Endothelial cell of umbilical vein (primary cell): ENCODE measurements at regions not wholly inside any gene's neighbourhood (a gene's known extent, or its start where the extent isn't known, plus 50 kb on each side); places are given as distances from the start of the nearest gene placed in this dataset.

Source experiments
- BruUV-seq: library from RNA; stranded (reverse); fragments of 400-500 nt; replicated peaks from 2 replicates; lab custom pipeline; 2021; lab: Mats Ljungman, UMichigan
- CTCF ChIA-PET: fragments of 300-600, 350-600 bp; sonication (Branson Sonifier 250); formaldehyde crosslinking; loops from one replicate; lab custom pipeline; 2021; ENCODE audit warnings: antibody characterized with exemption, inconsistent platforms; lab: Charles Lee
- POLR2A ChIA-PET: fragments of 300-600, 350-600 bp; sonication (Branson Sonifier 250); formaldehyde crosslinking; loops from one replicate; lab custom pipeline; 2021; ENCODE audit warnings: antibody characterized with exemption, inconsistent platforms; lab: Charles Lee
- DNase-seq: peaks from one replicate; pipeline ENCODE4 v3.0.0-alpha.2; 2011; ENCODE audit warnings: low read depth, low spot score
- FAIRE-seq: peaks from 2 replicates; lab custom pipeline; 2011; peaks lifted over from hg19 to GRCh38; lab: Jason Lieb, UNC
- H2AFZ ChIP-seq: 2 replicates; pipeline ENCODE4 v1.6.0; 2012; ENCODE audit warnings: low read depth, low read length, control low read depth, inconsistent platforms
- H3K27ac ChIP-seq: 2 replicates; pipeline ENCODE4 v1.5.1; 2011; ENCODE audit warnings: low read depth, mild to moderate bottlenecking, control low read depth, low read length, moderate library complexity; ENCODE audit not compliant: insufficient read depth
- H3K27me3 ChIP-seq, 2 experiments: 2 replicates each; pipeline versions ENCODE4 v1.6.0 to v1.6.1; 2011; ENCODE audit warnings: low read length in 2 of 2, mixed read lengths in 1 of 2; ENCODE audit not compliant: control insufficient read depth in 2 of 2, insufficient read depth in 2 of 2
- H3K36me3 ChIP-seq, 2 experiments: 2 replicates in 1 of 2; 3 replicates in 1 of 2; pipeline ENCODE4 v1.5.1; 2011; ENCODE audit warnings: low read length in 2 of 2, mild to moderate bottlenecking in 1 of 2, moderate library complexity in 1 of 2; ENCODE audit not compliant: control insufficient read depth in 2 of 2, insufficient read depth in 2 of 2; ENCODE audit errors: extremely low read depth in 1 of 2
- H3K4me1 ChIP-seq: 3 replicates; pipeline ENCODE4 v1.5.1; 2011; ENCODE audit warnings: mild to moderate bottlenecking, low read length; ENCODE audit not compliant: control insufficient read depth, insufficient read depth; ENCODE audit errors: extremely low read depth
- H3K4me2 ChIP-seq: 2 replicates; pipeline ENCODE4 v1.6.1; 2011; ENCODE audit warnings: low read length, control low read depth, mixed read lengths; ENCODE audit not compliant: insufficient read depth
- H3K4me3 ChIP-seq, 3 experiments: fragments of 200-600 bp in 1 of 3; sonication (generic), shearing (Covaris generic) in 1 of 3; replicated peaks in 1 of 3; 2 replicates each; pipeline ENCODE4 v1.5.1; 2011 to 2016; ENCODE audit warnings: control low read depth in 3 of 3, low read length in 3 of 3, mild to moderate bottlenecking in 2 of 3, inconsistent platforms in 1 of 3, low read depth in 1 of 3, moderate library complexity in 1 of 3; ENCODE audit not compliant: insufficient read depth in 1 of 3
- H3K79me2 ChIP-seq: 2 replicates; pipeline ENCODE4 v1.6.0; 2012; ENCODE audit warnings: low read length, inconsistent platforms; ENCODE audit not compliant: control insufficient read depth, insufficient read depth
- H3K9ac ChIP-seq: replicated peaks from 2 replicates; pipeline ENCODE3; 2011; ENCODE audit warnings: low read length, control low read depth; ENCODE audit not compliant: insufficient read depth; ENCODE audit errors: extremely low read depth
- H3K9me1 ChIP-seq: replicated peaks from 3 replicates; pipeline ENCODE4 v1.6.0; 2011; ENCODE audit warnings: mild to moderate bottlenecking, low read length; ENCODE audit not compliant: control insufficient read depth, insufficient read depth; ENCODE audit errors: extremely low read depth
- H3K9me3 ChIP-seq: replicated peaks from 2 replicates; pipeline ENCODE4 v1.5.1; 2012; ENCODE audit warnings: low read length, inconsistent platforms; ENCODE audit not compliant: control insufficient read depth, insufficient read depth
- H4K20me1 ChIP-seq: replicated peaks from 2 replicates; pipeline ENCODE3; 2011; ENCODE audit warnings: mild to moderate bottlenecking, low read length; ENCODE audit not compliant: control insufficient read depth, insufficient read depth; ENCODE audit errors: extremely low read depth
- CTCF ChIP-seq, 2 donors: IDR thresholded peaks; 1 replicate in 1 of 2; 2 replicates in 1 of 2; pipeline ENCODE4 v1.5.1; 2011; ENCODE audit warnings: low read length in 2 of 2, mild to moderate bottlenecking in 2 of 2, moderate library complexity in 2 of 2, control low read depth in 1 of 2, inconsistent platforms in 1 of 2, low read depth in 1 of 2; ENCODE audit not compliant: insufficient read depth in 1 of 2; ENCODE audit errors: extremely low read depth in 1 of 2
- EZH2 ChIP-seq: IDR thresholded peaks from 2 replicates; pipeline ENCODE4 v1.6.1; 2012; ENCODE audit warnings: borderline replicate concordance, low read depth, mild to moderate bottlenecking, moderate library complexity, low read length, inconsistent platforms; ENCODE audit not compliant: severe bottlenecking
- FOS ChIP-seq: IDR thresholded peaks from 2 replicates; pipeline ENCODE4 v1.6.1; 2011; ENCODE audit warnings: mild to moderate bottlenecking, low read length, moderate library complexity, borderline replicate concordance; ENCODE audit not compliant: insufficient read depth
- GATA2 ChIP-seq: IDR thresholded peaks from 2 replicates; pipeline ENCODE4 v1.7.0; 2011; ENCODE audit warnings: low read depth, mild to moderate bottlenecking, moderate library complexity, mixed read lengths, low read length; ENCODE audit not compliant: insufficient read length, insufficient read depth
- JUN ChIP-seq: IDR thresholded peaks from 2 replicates; pipeline ENCODE4 v1.6.1; 2011; ENCODE audit warnings: borderline replicate concordance, low read depth; ENCODE audit not compliant: insufficient read length, insufficient read depth
- MAX ChIP-seq: IDR thresholded peaks from 2 replicates; pipeline ENCODE4 v1.6.1; 2011; ENCODE audit not compliant: insufficient read depth, insufficient read length
- MYC ChIP-seq: IDR thresholded peaks from one replicate; pipeline ENCODE4 v1.6.1; 2011; ENCODE audit warnings: mild to moderate bottlenecking, low read depth, low read length
- POLR2AphosphoS5 ChIP-seq: IDR thresholded peaks from 2 replicates; pipeline ENCODE4 v1.6.1; 2012; ENCODE audit warnings: low read depth, mild to moderate bottlenecking, control low read depth, low read length, moderate library complexity; ENCODE audit not compliant: insufficient read depth
- dilution Hi-C: fragments of 300-500 bp; cut with MboI; formaldehyde crosslinking; loops from one replicate; pipeline ENCODE4 v1.15.0; 2019; ENCODE audit warnings: low sequenced_read_pairs; ENCODE audit not compliant: extremely low pct_ligation_motif_present
- intact Hi-C: fragments of 100-400 bp; cut with micrococcal nuclease; formaldehyde crosslinking; loops from one replicate; pipeline ENCODE4 v1.10.0; 2022

GRCh38 chr9:82554381-82554780 is 508.6 kb downstream of the RASEF start:
- no peak for DNase-seq
- Histone ChIP-seq H3K9me3 (no peaks in the 10 kb centered on the region), H3K27me3 (no peaks in the 10 kb centered on the region), H3K4me1 (no peaks in the 10 kb centered on the region), H2AFZ (no peak overlapping the region), H3K9ac (no peak overlapping the region), H3K79me2 (no peaks in the 10 kb centered on the region), H3K9me1 (no peaks in the 10 kb centered on the region), H3K4me3 (no peak overlapping the region), H4K20me1 (no peaks in the 10 kb centered on the region), H3K4me2 (no peak overlapping the region), H3K27ac (no peak overlapping the region), H3K36me3 (no peaks in the 10 kb centered on the region)
- dilution Hi-C loops (no loop called here), intact Hi-C loops (no loop called here)
- FAIRE-seq, result no peak
- no TSS peak for BruUV-seq
- TF ChIP-seq MAX (no peak), POLR2AphosphoS5 (no peak), EZH2 (no peak), GATA2 (no peak), JUN (no peak), FOS (no peak), MYC (no peak)
- ChIA-PET POLR2A (no interaction called here), CTCF (no interaction called here)

- Histone ChIP-seq H3K36me3 (no peaks in the 10 kb centered on the region), H3K27me3 (no peaks in the 10 kb centered on the region), H3K27ac (no peak overlapping the region), H2AFZ (no peak overlapping the region), H3K4me3 (no peak overlapping the region), H3K9me3 (no peaks in the 10 kb centered on the region), H3K4me2 (no peak overlapping the region), H4K20me1 (no peaks in the 10 kb centered on the region), H3K9me1 (no peaks in the 10 kb centered on the region), H3K9ac (no peak overlapping the region), H3K4me1 (no peaks in the 10 kb centered on the region), H3K79me2 (no peaks in the 10 kb centered on the region)
- no peak for TF ChIP-seq EZH2
- TF ChIP-seq CTCF (IDR thresholded peaks at IDR 0.05; ENCODE audit: extremely low read depth in 1 of 2, insufficient read depth in 1 of 2, low read depth in 1 of 2, low read length in 2 of 2), result no peak
- ChIA-PET CTCF (no interaction called here), POLR2A (no interaction called here)
- no peak for FAIRE-seq
- dilution Hi-C loops, result no loop called here
- intact Hi-C loops, result no loop called here
- no peak for DNase-seq
- no TSS peak for BruUV-seq
Observed at GRCh38 chr9:82555031-82555430, 507.9 kb downstream of the RASEF start.
